ENCODE measurements at regions not wholly inside any gene's neighbourhood (a gene's known extent, or its start where the extent isn't known, plus 50 kb on each side); places are given as distances from the start of the nearest gene placed in this dataset.

- Histone ChIP-seq H3K27ac (no peak overlapping the region), H3K36me3 (ENCODE audit: low read depth, missing control alignments) (no peaks in the 10 kb centered on the region), H3K9me3 (no peaks in the 10 kb centered on the region), H3K27me3 (no peaks in the 10 kb centered on the region), H3K4me1 (no peaks in the 10 kb centered on the region), H3K4me3 (no peak overlapping the region)
- intact Hi-C loops (cut with DNase I; ENCODE audit: low total_unique reads): no loop called here
- TF ChIP-seq POLR2A (IDR thresholded peaks at IDR 0.05) (no peak), CTCF (IDR thresholded peaks at IDR 0.05) (no peak)
- DNase-seq: no peak
- 87 to 95% methylated on average over 2 of the region's 2 CpGs for WGBS, 2 donors
Observed at GRCh38 chr3:18586076-18586475, 160.9 kb upstream of the SATB1 start.

GRCh38 chr3:18585004-18585968, 160.1 kb upstream of the SATB1 start:
- Histone ChIP-seq H3K9me3 (no peaks in the 10 kb centered on the region), H3K4me1 (no peaks in the 10 kb centered on the region), H3K27ac (no peak overlapping the region), H3K27me3 (no peaks in the 10 kb centered on the region), H3K4me3 (no peak overlapping the region), H3K36me3 (ENCODE audit: low read depth, missing control alignments) (no peaks in the 10 kb centered on the region)
- WGBS, 2 donors: 83 to 85% methylated on average over 1 of the region's 1 CpG
- DNase-seq: no peak
- TF ChIP-seq CTCF (IDR thresholded peaks at IDR 0.05): no peak
- TF ChIP-seq POLR2A (IDR thresholded peaks at IDR 0.05): no peak
- intact Hi-C loops (cut with DNase I; ENCODE audit: low total_unique reads): no loop called here

- H3K4me3 ChIP-seq: no peak overlapping the region
- no peak for DNase-seq
Observed at GRCh38 chr3:18580268-18580667, 155.1 kb upstream of the SATB1 start.

GRCh38 chr3:18579661-18580060, 154.5 kb upstream of the SATB1 start:
- no peak overlapping the region for H3K27ac ChIP-seq
- no peaks in the 10 kb centered on the region for H3K36me3 ChIP-seq (ENCODE audit: low read depth, missing control alignments)
- H3K4me1 ChIP-seq: no peaks in the 10 kb centered on the region
- H3K4me3 ChIP-seq: no peak overlapping the region
- TF ChIP-seq CTCF (IDR thresholded peaks at IDR 0.05) (no peak), POLR2A (IDR thresholded peaks at IDR 0.05) (no peak)
- intact Hi-C loops (cut with DNase I; ENCODE audit: low total_unique reads): no loop called here
- 39 to 42% methylated on average over 3 of the region's 3 CpGs for WGBS, 2 donors
- DNase-seq: no peak
- H3K9me3 ChIP-seq: no peaks in the 10 kb centered on the region
- H3K27me3 ChIP-seq: no peaks in the 10 kb centered on the region

More at GRCh38 chr3:18580268-18580667, 155.1 kb upstream of the SATB1 start:
- no peaks in the 10 kb centered on the region for H3K27me3 ChIP-seq
- 58 to 60% methylated on average over 2 of the region's 2 CpGs for WGBS, 2 donors
- intact Hi-C loops (cut with DNase I; ENCODE audit: low total_unique reads): no loop called here
- H3K27ac ChIP-seq: no peak overlapping the region
- no peaks in the 10 kb centered on the region for H3K36me3 ChIP-seq (ENCODE audit: low read depth, missing control alignments)
- H3K4me1 ChIP-seq: no peaks in the 10 kb centered on the region
- TF ChIP-seq CTCF (IDR thresholded peaks at IDR 0.05) (no peak), POLR2A (IDR thresholded peaks at IDR 0.05) (no peak)
- no peaks in the 10 kb centered on the region for H3K9me3 ChIP-seq

- H3K4me1 ChIP-seq: no peaks in the 10 kb centered on the region
- DNase-seq: no peak
- H3K36me3 ChIP-seq (ENCODE audit: low read depth, missing control alignments): no peaks in the 10 kb centered on the region
- no peaks in the 10 kb centered on the region for H3K9me3 ChIP-seq
- H3K27me3 ChIP-seq: no peaks in the 10 kb centered on the region
- H3K4me3 ChIP-seq: no peak overlapping the region
- 86% methylated on average over 8 of the region's 8 CpGs for WGBS, 2 donors
- no peak for TF ChIP-seq CTCF (IDR thresholded peaks at IDR 0.05)
- no peak for TF ChIP-seq POLR2A (IDR thresholded peaks at IDR 0.05)
- no peak overlapping the region for H3K27ac ChIP-seq
- intact Hi-C loops (cut with DNase I; ENCODE audit: low total_unique reads): no loop called here
Observed at GRCh38 chr3:18575573-18575972, 150.4 kb upstream of the SATB1 start.
